Midbrain (tissue), 1 donor: ENCODE measurements at regions not wholly inside any gene's neighbourhood (a gene's known extent, or its start where the extent isn't known, plus 50 kb on each side); places are given as distances from the start of the nearest gene placed in this dataset.
A peak's percentile ranks its signal among the peaks of the same experiment; 100 is the strongest.

Source experiments
- DNase-seq: peaks from one replicate; lab custom pipeline; 2025; lab: John Stamatoyannopoulos, UW

- no peak for DNase-seq
Observed at GRCh38 chr6:92826633-92827032, 592.7 kb downstream of the EPHA7 start.

GRCh38 chr6:92822222-92822621, 597.1 kb downstream of the EPHA7 start:
- DNase-seq: no peak

- DNase-seq: no peak
Observed at GRCh38 chr6:92820601-92821000, 598.8 kb downstream of the EPHA7 start.

GRCh38 chr6:92810913-92811312, 608.4 kb downstream of the EPHA7 start:
- no peak for DNase-seq

GRCh38 chr6:92806254-92806653, 613.1 kb downstream of the EPHA7 start:
- DNase-seq: no peak

GRCh38 chr6:92791403-92791802, 628.0 kb downstream of the EPHA7 start:
- DNase-seq: no peak

GRCh38 chr6:92790381-92790780, 629.0 kb downstream of the EPHA7 start:
- DNase-seq: no peak

- DNase-seq: no peak
Observed at GRCh38 chr6:92784235-92784634, 635.1 kb downstream of the EPHA7 start.

- no peak for DNase-seq
Observed at GRCh38 chr6:92779746-92780145, 639.6 kb downstream of the EPHA7 start.

- DNase-seq: peak; percentile 20
Observed at GRCh38 chr6:92777146-92777740, 642.1 kb downstream of the EPHA7 start.

- no peak for DNase-seq
Observed at GRCh38 chr6:92770540-92770939, 648.8 kb downstream of the EPHA7 start.

- no peak for DNase-seq
Observed at GRCh38 chr6:92767101-92767500, 652.3 kb downstream of the EPHA7 start.

GRCh38 chr6:92763680-92764079, 655.7 kb downstream of the EPHA7 start:
- DNase-seq: no peak

- DNase-seq: no peak
Observed at GRCh38 chr6:92763274-92763584, 656.1 kb downstream of the EPHA7 start.

- no peak for DNase-seq
Observed at GRCh38 chr6:92762443-92763273, 656.7 kb downstream of the EPHA7 start.

- DNase-seq: no peak
Observed at GRCh38 chr6:92759178-92759577, 660.2 kb downstream of the EPHA7 start.

- DNase-seq: no peak
Observed at GRCh38 chr6:92757925-92758324, 661.4 kb downstream of the EPHA7 start.

- DNase-seq: no peak
Observed at GRCh38 chr6:92756912-92757311, 662.4 kb downstream of the EPHA7 start.

- DNase-seq: no peak
Observed at GRCh38 chr6:92753956-92754355, 665.4 kb downstream of the EPHA7 start.

GRCh38 chr6:92752114-92752513, 667.2 kb downstream of the EPHA7 start:
- no peak for DNase-seq

GRCh38 chr6:92748131-92748530, 671.2 kb downstream of the EPHA7 start:
- no peak for DNase-seq

- DNase-seq: no peak
Observed at GRCh38 chr6:92737983-92738382, 681.4 kb downstream of the EPHA7 start.

- DNase-seq: no peak
Observed at GRCh38 chr6:92723390-92723931, 695.9 kb downstream of the EPHA7 start.

- no peak for DNase-seq
Observed at GRCh38 chr6:92719773-92720172, 699.6 kb downstream of the EPHA7 start.
